HepG2 (cell line): ENCODE measurements at regions not wholly inside any gene's neighbourhood (a gene's known extent, or its start where the extent isn't known, plus 50 kb on each side); places are given as distances from the start of the nearest gene placed in this dataset.

Experiments
- CCDC6 ChIP-seq: sonication (generic); formaldehyde crosslinking; IDR thresholded peaks from 2 replicates; pipeline ENCODE4 v1.8.1; 2022; ENCODE audit warnings: mild to moderate bottlenecking, missing genetic modification reagents, moderate library complexity
- CERS6 ChIP-seq: sonication (generic); formaldehyde crosslinking; IDR thresholded peaks from 2 replicates; pipeline ENCODE4 v1.5.0; 2020; ENCODE audit warnings: missing genetic modification reagents
- GATA4 ChIP-seq: sonication (generic); IDR thresholded peaks from 2 replicates; pipeline ENCODE4 v1.6.1; 2016; ENCODE audit warnings: antibody characterized with exemption, low read depth, borderline replicate concordance
- GATAD2A ChIP-seq: IDR thresholded peaks from 2 replicates; pipeline ENCODE4 v1.6.1; 2016
- MATR3 ChIP-seq: sonication (generic); formaldehyde crosslinking; IDR thresholded peaks from 2 replicates; pipeline ENCODE4 v1.4.0; 2020; ENCODE audit warnings: missing genetic modification reagents
- POGK ChIP-seq: sonication (generic); formaldehyde crosslinking; conservative IDR thresholded peaks from 2 replicates; pipeline ENCODE4 v1.8.0; 2022; ENCODE audit warnings: mild to moderate bottlenecking, moderate library complexity, missing genetic modification reagents
- RCOR2 ChIP-seq: IDR thresholded peaks from 2 replicates; pipeline ENCODE4 v1.6.1; 2016; ENCODE audit warnings: missing biosample characterization, missing genetic modification reagents
- STAT6 ChIP-seq: sonication (generic); formaldehyde crosslinking; IDR thresholded peaks from 2 replicates; pipeline ENCODE4 v1.4.0; 2020; ENCODE audit warnings: missing genetic modification reagents, mild to moderate bottlenecking, borderline replicate concordance
- TBX2 ChIP-seq: sonication (generic); formaldehyde crosslinking; IDR thresholded peaks from 2 replicates; pipeline ENCODE4 v1.5.0; 2020; ENCODE audit warnings: missing genetic modification reagents, mild to moderate bottlenecking, borderline replicate concordance
- ZFP37 ChIP-seq: sonication (generic); formaldehyde crosslinking; IDR thresholded peaks from 2 replicates; pipeline ENCODE4 v1.4.0; 2020; ENCODE audit warnings: missing genetic modification reagents, borderline replicate concordance
- ZHX1 ChIP-seq: sonication (generic); formaldehyde crosslinking; IDR thresholded peaks from 2 replicates; pipeline ENCODE4 v1.8.1; 2022; ENCODE audit warnings: low read depth, mild to moderate bottlenecking, missing genetic modification reagents
- ZNF160 ChIP-seq: sonication (generic); formaldehyde crosslinking; IDR thresholded peaks from 2 replicates; pipeline ENCODE4 v1.8.0; 2022; ENCODE audit warnings: mild to moderate bottlenecking, inconsistent platforms, missing genetic modification reagents
- ZNF224 ChIP-seq: sonication (generic); formaldehyde crosslinking; IDR thresholded peaks from 2 replicates; pipeline ENCODE4 v1.5.0; 2020; ENCODE audit warnings: mild to moderate bottlenecking, missing genetic modification reagents
- ZNF343 ChIP-seq: sonication (generic); formaldehyde crosslinking; IDR thresholded peaks from 2 replicates; pipeline ENCODE4 v1.4.0; 2020; ENCODE audit warnings: mild to moderate bottlenecking, missing genetic modification reagents
- ZNF431 ChIP-seq: sonication (generic); formaldehyde crosslinking; IDR thresholded peaks from 2 replicates; pipeline ENCODE4 v1.9.0; 2022; ENCODE audit warnings: missing genetic modification reagents, low read depth, mild to moderate bottlenecking, borderline replicate concordance
- ZNF512B ChIP-seq: sonication (generic); formaldehyde crosslinking; IDR thresholded peaks from 2 replicates; pipeline ENCODE4 v1.5.1; 2020; ENCODE audit warnings: missing genetic modification reagents, mild to moderate bottlenecking, borderline replicate concordance

- TF ChIP-seq GATA4 (no peak), CCDC6 (peak; percentile 65; the same call in 1 of the 2 replicates), ZNF431 (CRISPR knock-in tag) (no peak; the same call in 1 of the 2 replicates), ZHX1 (CRISPR knock-in tag) (no peak), ZNF512B (CRISPR knock-in tag) (no peak), ZNF224 (no peak), ZNF160 (CRISPR knock-in tag) (no peak), ZFP37 (CRISPR knock-in tag) (no peak), POGK (CRISPR knock-in tag) (peak; percentile 50; the same call in 1 of the 2 replicates), RCOR2 (CRISPR knock-in tag) (0 out of 2 replicates have a peak, but pooled peaks have one; percentile 21), ZNF343 (CRISPR knock-in tag) (no peak), CERS6 (no peak), MATR3 (no peak), GATAD2A (CRISPR knock-in tag) (peak; percentile 94), TBX2 (CRISPR knock-in tag) (peak; percentile 72), STAT6 (CRISPR knock-in tag) (no peak)
Observed at GRCh38 chr2:122433123-122433754, 677.8 kb downstream of the TSN start (continued).
